Lung microvascular endothelial cell (primary cell): ENCODE measurements at regions not wholly inside any gene's neighbourhood (a gene's known extent, or its start where the extent isn't known, plus 50 kb on each side); places are given as distances from the start of the nearest gene placed in this dataset.

ENCODE experiments used
- DNase-seq, 2 donors: peaks; one replicate each; pipeline versions ENCODE4 v3.0.0 to v3.0.0-alpha.2; 2010; ENCODE audit warnings: low read depth in 2 of 2

GRCh38 chrX:13149702-13150350 lies 105.4 kb upstream of the FAM9C start:
- no peak for DNase-seq

- DNase-seq = peak; percentile 15 to 50
These were observed 103.3 kb upstream of the FAM9C start for GRCh38 chrX:13147733-13148132.

- DNase-seq = no peak
These were observed 102.7 kb upstream of the FAM9C start for GRCh38 chrX:13147147-13147546.

GRCh38 chrX:13144927-13145655 lies 100.7 kb upstream of the FAM9C start:
- DNase-seq = peak in 1 of 2 donors; percentile 71

GRCh38 chrX:13142891-13143290 lies 98.5 kb upstream of the FAM9C start:
- no peak for DNase-seq

- no peak for DNase-seq
These were observed 95.6 kb upstream of the FAM9C start for GRCh38 chrX:13140007-13140406.

- DNase-seq = no peak
These were observed 87.1 kb upstream of the FAM9C start for GRCh38 chrX:13131396-13132137.

- DNase-seq = no peak
These were observed 86.4 kb upstream of the FAM9C start for GRCh38 chrX:13130816-13131215.

GRCh38 chrX:13128104-13128503 lies 83.7 kb upstream of the FAM9C start:
- DNase-seq = peak; percentile 46 to 48

- DNase-seq = no peak
These were observed 82.4 kb upstream of the FAM9C start for GRCh38 chrX:13126775-13127174.

GRCh38 chrX:13125188-13125587 lies 80.8 kb upstream of the FAM9C start:
- no peak for DNase-seq

GRCh38 chrX:13123857-13124345 lies 79.5 kb upstream of the FAM9C start:
- peak; percentile 89 to 92 for DNase-seq

- DNase-seq = no peak
These were observed 78.9 kb upstream of the FAM9C start for GRCh38 chrX:13123247-13123856.

- no peak for DNase-seq
These were observed 76.7 kb upstream of the FAM9C start for GRCh38 chrX:13121020-13121555.

GRCh38 chrX:13120017-13120416 lies 75.6 kb upstream of the FAM9C start:
- DNase-seq = peak; percentile 38 to 49

- DNase-seq = peak; percentile 28 to 60
These were observed 75.0 kb upstream of the FAM9C start for GRCh38 chrX:13119386-13119785.

GRCh38 chrX:13115146-13115855 lies 70.9 kb upstream of the FAM9C start:
- no peak for DNase-seq

- DNase-seq = no peak
These were observed 68.1 kb upstream of the FAM9C start for GRCh38 chrX:13112499-13112898.

- DNase-seq = peak in 1 of 2 donors; percentile 97
These were observed 66.3 kb upstream of the FAM9C start for GRCh38 chrX:13110433-13111324.

GRCh38 chrX:13109817-13110216 lies 65.4 kb upstream of the FAM9C start:
- peak in 1 of 2 donors; percentile 79 for DNase-seq
